Left hindlimb (tissue), 1 donor: ENCODE measurements at regions not wholly inside any gene's neighbourhood (a gene's known extent, or its start where the extent isn't known, plus 50 kb on each side); places are given as distances from the start of the nearest gene placed in this dataset.

Experiments
- DNase-seq: peaks from one replicate; pipeline ENCODE4 v3.0.0-alpha.2; 2018

DNA sequence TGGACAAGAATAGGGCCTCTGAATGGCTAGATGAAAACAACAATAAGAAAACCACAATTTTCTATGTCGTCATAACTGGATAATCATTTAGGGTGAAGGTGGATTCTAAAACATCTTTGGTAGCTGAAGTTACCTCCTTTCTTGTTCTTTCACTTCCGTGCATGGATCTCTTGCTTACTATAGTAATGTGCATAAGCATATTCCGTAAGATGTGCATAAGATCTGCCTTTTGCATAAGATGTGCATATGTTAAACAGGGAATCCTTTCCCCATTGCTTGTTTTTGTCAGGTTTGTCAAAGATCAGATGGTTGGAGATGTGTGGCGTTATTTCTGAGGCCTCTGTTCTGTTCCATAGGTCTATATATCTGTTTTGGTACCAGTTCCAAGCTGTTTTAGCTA lies 353.6 kb downstream of the MTX2 start:
- DNase-seq: no peak

DNA sequence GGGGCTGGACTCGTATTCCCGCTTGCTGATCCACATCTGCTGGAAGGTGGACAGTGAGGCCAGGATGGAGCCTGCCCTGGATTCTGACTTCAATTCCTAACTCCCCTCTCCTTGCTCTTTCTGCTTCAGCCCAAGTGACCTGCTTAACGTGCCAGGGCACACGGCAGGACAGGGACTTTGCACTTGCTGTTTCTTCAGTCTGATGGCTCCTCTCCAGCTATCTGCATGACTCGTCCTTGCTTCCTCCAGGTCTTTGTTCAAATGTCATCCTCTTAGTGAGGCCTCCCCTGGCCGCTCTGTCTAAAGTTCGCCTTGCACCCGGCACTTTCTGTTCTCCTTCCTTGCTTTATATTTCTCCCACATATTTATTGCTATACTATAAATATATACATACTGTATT lies 357.6 kb downstream of the MTX2 start:
- DNase-seq: no peak

DNA sequence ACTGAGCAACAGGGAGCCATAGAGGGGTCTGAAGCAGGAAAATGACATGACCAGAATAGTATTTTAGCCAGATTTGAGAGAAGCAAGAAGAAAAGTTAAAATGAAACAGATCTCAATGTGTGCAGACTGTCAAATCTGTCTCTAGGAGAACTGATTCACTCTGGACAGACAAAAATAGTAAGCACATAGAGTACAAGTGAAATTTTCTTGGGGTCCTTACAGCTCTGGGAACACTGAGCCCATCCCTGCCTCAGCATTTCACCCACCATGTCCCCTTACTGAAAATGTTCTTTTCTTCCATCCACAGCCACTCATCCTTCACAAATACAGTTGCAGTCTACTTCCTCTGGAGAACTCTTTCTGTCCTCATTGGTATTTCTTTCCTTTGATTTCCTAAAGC lies 359.2 kb downstream of the MTX2 start:
- no peak for DNase-seq

DNA sequence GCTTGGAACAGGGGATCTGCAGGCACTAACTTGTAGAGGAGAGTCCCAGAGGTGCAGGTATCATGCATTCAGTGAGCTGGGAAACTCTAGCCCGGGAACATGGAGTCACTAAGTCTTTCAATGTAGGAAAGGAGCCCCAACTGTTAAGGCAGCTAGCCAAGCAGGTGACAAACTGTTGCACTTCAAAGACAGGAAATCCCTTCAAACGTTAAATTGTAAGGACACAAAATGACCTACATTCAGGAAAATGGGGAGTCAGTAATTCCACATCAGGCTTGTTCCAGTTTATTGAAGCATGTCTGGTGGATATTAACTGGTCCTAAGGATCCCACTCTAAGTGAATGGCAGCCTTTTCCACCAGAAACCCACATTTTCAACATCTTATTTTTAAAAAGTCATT lies 364.5 kb downstream of the MTX2 start:
- DNase-seq: no peak

DNA sequence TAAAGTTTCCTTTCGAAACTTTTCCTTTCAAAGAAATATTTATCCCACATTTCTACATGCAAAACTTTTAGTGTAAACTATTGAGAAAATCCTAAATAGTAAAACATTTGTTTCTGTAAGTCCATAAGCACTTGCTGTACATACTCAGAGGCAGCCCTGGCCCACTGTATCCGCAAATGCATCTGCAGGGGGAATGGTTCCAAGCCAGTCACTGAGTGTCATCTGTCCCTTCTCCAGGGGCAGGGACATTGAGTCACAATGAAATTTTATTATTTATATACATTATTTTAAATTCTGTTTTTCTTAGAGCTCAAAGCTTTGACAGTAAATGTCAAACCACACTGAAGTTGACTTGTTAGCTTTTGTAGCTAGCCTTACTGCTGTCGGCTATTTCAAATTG lies 367.2 kb downstream of the MTX2 start:
- DNase-seq: no peak

DNA sequence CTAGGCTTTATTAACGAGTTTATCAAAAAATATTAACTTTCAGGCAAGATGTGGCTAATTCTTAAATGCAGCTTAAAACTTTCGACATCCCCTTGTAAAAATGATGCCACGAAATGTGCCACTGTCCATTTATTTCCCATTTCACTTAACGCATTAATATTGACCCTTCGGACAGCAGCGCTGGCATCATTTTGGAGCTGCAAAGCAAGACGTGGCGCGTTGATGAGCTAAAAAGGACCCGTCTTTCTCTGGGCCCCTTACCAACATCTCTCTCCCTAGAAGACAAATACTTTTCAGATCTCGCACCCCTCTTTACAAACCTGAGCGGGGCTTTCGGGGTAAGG lies 367.9 kb downstream of the MTX2 start:
- DNase-seq: no peak

DNA sequence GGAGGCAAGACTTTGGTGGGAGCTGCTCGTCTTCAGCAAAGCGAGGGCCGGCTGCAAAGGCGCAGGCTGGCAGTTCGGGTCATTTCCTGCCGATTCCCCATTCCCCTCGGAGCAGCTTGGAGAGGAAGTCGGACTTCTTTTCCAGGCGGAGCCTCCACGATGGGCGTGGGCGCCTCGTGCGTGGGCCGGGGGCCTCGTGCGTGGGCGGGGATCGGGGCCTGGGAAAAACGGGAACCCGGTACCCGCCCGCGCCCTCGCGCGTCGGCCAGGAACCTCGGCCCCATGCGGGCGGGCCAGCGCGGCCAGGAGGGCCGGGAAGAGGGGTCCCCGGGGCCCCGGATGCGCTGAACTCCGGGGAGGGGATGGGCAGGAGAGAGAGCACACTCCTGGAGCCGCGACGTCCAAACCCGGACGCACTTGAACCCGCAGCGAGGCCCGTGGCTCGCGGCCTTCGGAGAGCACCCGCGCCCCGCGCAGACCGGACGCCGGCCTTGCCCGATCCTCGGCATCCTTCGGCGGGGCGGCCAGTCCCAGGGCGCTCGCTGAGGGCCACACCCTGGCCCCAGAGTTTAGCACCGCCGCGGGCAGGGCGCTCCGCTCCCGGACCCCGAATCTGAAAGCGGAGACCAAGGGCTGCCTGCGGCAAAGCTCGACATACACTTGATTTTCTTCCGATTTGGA lies 368.4 kb downstream of the MTX2 start:
- DNase-seq: peak; percentile 85

DNA sequence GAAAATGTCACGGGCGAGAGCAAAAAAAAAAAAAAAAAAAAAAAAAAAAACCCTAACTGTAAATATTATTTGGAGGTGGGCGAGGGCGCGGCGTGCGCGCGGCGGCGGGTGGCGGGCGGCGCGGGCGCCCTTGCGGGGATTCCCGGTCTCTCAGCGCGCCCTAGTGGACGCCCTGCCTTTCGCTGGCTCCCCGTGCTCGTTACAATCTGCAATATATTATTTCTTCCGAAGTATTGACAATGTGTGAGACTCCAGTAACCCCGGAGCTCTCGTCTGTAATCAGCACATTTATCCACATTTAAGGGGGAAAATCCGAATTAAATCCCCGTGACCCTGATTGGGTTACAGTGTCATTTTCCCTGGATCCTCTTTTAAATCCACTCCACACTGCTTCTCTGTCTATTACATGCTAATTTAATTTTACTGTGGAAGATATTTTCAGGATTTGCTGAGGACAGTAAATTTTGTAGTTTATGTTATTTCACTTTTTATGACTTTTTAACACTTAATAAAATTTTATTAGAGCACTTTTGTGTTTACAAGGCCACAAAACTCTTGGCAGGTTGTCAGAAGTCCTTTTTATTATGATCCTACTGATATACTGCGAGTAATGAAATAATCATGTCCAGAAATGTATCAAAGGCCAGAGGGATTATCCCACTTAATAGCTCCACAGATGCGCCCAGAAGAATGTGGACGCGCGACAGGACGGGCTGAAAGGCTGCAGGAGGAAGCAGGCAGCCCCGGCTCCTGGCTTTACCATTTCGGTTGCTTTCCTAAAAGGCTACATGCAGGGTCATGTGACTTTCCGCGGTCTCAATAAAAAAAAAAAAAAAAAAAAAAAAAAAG lies 369.1 kb downstream of the MTX2 start:
- DNase-seq: peak; percentile 85

DNA sequence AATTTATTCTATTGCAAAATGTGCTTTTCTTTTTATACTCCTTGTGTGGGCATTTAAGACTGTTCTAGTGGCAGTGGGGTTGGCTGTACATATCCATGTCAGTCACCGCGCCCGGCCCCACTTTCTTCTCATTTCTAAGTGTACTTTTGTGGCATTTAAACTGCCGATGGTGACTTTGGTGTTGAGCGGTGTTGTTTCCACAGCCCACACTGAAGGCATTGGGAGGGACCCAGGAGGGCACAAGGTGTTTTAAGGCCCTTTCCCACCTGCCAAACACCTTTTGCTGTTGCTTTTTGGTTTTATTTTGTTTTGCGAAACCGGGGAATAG lies 369.7 kb downstream of the MTX2 start:
- DNase-seq: no peak

DNA sequence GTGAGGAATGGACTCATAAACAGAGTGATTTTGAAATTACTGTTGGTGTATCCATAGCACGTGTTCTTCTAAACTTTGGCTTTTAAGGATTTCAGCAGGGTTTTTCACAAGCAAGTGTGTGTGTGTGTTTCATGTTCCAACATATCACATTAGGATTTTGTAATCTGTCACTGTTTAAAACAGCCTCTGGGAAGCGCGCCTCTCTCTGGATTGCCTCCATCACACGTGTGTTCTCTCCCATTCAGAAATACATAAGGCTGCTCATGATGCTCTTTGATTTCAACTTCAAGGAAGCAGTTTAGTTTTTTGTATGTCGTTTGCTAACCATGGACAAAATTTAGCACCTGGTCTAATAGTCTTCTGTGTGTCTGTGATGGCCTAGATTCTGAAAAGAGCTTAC lies 370.4 kb downstream of the MTX2 start:
- no peak for DNase-seq

DNA sequence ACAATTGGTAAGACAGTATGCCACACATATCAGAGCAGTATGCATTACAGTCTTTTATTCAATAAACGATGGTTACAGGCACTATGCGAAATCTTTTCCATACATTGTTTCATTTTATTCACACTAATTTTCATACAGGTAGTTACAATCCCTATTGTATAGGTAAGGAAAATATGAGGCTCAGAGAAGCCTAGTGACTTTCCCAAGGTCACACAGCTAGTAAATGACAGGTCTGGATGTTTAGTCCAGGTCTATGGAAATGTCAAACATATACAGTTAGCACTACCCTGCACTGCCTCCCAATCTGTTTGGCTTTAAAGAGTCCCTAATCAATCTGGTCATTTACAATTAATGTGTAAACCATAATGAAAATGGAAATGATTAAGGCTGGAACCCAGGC lies 372.2 kb downstream of the MTX2 start:
- no peak for DNase-seq

DNA sequence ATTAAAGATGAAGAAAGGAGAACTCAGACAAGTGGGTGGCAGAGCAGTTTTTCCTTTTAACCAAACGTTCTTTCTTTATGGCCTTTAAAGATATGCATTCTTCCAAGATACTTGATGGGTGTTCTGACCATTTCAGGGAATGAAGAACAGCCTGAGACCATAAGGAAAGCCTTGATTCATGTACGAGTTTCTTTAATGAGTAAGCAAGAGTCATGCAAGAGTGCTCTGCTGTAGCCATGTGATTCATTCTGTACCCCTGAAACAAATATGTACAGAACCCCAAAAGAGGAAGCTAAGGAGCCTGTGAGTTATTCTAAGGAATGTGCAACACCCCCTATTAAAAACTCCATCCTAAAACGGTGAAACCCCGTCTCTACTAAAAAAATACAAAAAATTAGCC lies 372.8 kb downstream of the MTX2 start:
- DNase-seq: no peak

DNA sequence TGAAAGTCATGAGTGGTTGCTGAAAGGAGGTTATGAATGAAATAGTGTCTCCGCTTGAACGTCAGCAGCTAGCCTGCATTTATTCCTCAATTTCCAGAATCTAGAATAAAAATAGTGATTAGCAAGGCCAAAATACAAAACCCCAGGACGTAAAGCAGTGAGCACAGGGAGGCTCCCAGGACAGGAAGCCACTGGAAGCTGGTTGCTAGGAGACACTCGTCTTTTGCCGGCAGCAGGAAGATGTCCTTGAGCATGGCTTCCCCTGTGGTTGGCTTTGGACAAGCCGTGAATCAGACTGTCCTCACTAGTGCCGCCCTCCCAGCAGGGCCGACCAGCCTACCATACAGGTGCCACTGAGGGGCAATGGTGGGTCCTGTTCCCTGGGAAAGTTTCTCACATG lies 374.4 kb downstream of the MTX2 start:
- peak; percentile 45 for DNase-seq

DNA sequence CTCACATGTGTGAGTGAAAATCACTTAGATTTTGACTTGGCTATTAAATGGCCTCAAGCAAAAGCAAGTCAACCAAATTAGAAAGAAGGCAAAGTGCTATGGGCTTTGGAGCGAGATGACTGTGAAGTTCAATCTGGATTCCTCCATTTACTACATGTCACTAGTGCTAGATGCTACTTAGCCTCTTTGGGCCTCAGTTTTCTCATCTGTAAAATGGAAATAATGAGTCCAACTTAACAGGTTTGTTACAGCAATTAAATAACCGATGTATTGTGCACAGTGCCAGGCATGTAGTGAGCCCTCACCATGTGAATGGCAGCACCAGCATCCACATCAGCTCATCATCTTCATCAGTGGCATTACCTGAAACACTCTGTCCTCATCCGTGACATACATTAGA lies 376.3 kb downstream of the MTX2 start:
- no peak for DNase-seq

DNA sequence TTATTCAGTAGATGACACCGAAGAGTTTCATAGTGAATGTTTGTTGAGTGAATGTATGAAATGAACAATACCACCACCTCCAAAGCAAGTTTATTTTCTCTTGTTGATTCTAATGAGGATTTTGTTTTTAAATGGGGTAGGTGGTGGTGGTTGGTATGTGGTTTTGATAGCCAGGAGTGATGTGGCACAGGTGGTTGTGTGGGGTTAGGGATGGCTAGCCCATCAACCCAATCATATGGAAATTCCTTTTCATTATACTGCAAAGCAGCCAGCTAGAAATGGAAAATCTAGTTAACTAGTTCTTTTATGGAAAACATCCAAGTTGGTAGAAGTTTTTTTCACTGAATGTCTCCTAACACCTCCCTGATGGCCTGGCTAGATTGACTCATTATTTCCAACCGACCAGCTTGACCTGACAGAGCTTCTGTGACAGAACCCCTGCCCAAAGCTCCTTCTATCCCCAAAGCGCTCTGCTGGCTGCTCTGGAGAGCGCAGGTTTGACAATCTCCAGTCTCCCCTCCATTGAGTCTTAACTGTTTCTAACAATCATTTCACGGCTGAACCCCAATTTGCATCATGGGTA lies 376.9 kb downstream of the MTX2 start:
- DNase-seq: no peak

DNA sequence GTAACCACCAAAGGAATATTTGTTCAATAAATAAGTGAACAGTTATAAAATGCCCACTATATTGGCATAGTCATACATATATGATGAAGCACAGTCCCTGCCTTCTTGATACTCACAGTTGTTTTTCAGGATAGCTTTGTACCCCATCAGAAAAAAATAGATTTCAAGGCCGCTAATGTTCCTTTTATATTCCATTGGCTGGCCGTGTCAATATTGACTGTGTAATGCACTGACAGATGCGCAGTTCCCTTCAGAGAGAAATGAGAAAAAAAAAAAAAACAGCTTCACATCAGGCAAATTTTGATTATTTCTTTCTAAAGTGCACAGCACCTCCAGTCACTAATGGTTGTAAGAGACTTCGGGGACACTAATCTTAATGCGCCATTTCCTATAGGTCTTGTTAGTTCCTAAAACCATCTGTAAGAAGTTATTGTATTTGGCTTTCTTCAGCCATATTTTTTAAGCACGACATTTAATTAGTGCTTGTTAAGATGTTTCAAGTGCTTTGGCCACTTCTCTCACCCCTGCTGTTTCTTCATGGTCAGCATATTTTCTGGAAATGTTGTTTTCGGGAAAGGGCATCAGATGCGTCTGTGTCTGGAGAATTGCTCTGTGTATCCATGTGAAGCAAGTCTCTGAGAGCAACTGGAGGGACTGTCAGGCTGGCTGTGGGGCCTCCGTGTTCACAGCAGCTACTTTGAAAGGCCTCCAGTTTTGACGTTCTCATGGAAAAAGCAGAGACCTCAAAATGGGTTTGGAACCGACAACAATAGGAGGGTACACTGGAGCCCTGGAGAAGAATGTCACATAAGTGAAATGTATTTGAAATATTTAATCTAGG lies 378.3 kb downstream of the MTX2 start:
- no peak for DNase-seq

DNA sequence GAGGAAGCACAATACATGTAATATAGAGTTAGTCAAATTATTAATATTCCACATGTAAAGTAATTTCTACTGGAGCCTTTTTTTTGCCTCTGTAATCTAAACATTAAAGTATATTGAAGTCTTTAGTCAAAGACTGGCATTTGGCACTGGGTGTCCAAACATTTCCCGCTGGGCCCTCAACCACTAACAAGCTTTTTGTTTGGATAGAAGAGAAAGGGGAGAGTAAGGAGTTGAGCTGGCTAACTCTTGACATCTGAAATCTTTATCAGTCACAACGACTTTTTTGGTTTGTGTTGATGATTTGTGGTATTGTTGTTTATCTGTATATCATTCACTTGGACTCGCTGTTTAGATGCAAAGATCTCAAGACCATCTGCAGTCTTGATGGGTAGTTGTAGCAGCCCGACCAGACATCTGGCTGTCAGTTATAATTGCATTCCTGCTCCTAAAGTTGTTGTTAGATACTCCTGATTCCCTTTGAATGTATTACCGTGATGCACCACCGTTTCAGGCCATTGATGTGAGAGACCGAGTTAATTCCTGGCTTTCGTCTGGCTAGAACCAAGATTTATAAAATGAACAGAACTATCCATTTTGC lies 379.6 kb downstream of the MTX2 start:
- no peak for DNase-seq

DNA sequence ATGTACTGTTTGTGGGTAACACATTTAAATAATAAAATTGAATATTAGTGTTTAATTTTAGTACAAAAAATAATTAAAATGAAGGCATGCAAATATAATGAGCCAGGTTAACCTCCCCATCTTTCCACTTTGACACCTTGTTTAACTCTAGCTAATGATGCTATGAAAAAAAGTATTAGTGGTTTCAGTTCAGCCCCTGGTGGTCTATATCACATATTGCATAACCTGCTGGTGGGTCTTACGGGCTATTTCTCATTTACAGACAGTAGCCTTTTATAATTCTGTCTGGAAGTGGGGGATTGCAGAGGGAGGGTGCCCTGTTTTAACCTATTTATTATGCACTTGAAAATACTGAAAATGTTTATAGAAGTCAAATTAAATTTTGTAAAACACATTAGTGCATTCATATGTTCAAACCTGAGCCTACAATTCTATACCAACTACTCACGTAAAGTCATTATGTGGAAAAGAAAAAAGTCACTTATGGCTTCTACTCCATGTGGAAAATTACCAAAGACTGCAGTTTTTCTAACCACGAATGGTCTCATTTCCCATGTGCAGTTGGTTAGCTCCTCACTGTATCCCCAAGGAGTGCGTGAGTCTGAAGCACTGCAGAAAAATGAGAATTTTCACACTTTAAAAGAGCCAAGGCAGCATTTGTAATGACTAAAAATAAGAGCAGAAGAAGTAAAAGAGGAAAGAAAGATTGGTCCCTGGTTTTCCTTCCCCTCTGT lies 381.0 kb downstream of the MTX2 start:
- DNase-seq: no peak

DNA sequence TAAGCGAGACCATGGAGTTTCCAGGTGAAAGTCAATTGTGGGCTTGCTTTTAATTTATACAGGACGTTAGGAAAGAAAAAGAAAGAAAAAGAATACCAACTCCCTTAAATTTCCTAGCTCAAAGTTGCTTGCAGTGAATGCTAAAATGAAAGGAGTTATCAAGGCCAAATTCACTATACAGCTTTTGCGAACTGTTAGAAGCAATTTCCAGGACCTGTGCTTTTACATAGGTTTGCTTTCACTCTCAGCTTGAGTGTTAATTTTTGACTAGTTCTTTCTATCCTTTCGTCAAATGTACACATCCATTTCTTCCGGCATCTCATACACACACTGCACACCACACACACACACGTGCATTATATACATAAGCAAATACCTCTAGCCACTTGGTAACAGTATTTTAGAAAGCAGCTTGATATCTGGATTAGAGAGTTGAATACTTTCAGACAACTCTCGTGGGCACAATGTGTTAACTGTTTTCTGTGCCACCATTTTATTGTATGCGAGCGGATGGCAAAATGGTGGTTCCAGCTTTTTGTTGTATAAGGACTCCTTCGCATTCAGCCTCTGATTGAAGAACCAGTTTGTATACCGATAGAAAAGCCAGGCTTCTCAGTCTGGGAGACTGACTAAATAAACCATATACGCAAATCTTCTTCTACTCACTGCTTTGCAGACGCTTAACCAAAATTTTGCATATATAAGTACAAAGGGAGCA lies 381.8 kb downstream of the MTX2 start:
- DNase-seq: no peak

DNA sequence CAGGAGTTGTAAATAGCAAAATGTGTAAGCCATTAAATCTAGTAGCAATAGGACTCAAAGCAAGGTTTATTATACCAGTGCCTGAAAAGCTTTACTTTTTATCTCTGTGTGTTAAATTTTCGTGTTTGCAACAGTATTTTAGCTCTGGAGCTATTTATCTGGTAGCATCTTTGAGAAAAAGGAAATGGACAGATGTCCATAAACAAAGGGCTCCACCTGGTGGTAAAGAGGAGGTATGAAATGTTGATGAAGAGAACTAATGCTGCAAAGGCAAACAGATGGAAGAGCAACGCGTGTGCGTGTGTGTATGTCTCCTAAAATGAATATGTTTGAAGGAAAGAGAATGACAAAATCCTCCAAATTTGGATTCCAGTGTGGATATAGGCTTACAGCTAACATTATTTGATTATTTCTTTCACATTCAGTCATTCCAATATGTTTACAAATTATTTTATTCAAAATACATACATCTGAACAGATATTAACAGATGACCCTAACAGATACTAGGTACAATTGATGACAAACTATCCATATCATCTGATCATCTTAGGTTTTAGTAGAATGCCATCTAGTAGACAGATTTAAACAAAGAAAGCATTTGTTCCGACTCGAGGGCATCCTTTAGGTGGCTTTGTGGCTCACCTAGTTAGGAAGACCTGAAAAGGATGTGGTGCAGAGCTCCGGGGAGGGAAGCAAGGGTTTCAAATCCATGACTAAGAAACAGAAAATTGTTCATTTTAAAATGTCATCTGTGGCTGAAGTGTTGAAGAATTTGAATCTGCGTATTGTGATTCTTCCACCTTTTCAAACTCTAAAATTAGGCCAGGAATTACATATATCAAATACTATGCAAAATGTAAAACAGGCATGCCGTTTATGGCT lies 383.3 kb downstream of the MTX2 start:
- DNase-seq: no peak
